ENCODE measurements at regions not wholly inside any gene's neighbourhood (a gene's known extent, or its start where the extent isn't known, plus 50 kb on each side); places are given as distances from the start of the nearest gene placed in this dataset.

DNA sequence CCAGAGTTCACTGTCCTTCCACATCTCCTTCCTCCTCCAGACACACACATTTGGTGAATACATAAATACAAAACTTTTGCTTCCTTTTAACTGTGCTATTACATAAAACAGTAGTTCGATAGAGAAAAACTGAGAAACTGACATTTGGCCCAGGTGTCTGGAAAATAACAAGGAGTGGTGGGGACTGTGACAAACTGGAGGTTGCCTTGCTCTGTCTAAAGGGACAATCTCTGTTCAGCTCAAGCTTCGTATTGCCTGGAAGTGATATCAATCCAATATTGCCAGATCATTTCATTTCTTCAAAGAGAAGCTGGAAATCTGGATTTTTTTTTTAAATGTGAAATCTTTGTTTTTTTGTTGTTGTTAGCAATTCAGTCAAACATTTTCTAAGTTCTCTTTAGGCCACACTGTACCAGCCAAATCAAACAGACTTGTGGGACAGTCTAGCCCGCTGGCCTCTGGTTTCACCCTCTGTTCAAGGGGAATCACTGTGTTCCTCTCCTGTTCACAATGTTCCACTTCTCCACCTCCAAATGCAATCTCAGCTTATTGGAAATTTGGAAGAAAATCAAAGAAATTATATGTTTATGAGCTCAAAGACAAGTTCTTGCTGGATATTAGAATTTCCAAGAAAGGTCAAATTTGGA is 612.5 kb downstream of the KIF4B start (continued):
- TF ChIP-seq, protein P1, sequence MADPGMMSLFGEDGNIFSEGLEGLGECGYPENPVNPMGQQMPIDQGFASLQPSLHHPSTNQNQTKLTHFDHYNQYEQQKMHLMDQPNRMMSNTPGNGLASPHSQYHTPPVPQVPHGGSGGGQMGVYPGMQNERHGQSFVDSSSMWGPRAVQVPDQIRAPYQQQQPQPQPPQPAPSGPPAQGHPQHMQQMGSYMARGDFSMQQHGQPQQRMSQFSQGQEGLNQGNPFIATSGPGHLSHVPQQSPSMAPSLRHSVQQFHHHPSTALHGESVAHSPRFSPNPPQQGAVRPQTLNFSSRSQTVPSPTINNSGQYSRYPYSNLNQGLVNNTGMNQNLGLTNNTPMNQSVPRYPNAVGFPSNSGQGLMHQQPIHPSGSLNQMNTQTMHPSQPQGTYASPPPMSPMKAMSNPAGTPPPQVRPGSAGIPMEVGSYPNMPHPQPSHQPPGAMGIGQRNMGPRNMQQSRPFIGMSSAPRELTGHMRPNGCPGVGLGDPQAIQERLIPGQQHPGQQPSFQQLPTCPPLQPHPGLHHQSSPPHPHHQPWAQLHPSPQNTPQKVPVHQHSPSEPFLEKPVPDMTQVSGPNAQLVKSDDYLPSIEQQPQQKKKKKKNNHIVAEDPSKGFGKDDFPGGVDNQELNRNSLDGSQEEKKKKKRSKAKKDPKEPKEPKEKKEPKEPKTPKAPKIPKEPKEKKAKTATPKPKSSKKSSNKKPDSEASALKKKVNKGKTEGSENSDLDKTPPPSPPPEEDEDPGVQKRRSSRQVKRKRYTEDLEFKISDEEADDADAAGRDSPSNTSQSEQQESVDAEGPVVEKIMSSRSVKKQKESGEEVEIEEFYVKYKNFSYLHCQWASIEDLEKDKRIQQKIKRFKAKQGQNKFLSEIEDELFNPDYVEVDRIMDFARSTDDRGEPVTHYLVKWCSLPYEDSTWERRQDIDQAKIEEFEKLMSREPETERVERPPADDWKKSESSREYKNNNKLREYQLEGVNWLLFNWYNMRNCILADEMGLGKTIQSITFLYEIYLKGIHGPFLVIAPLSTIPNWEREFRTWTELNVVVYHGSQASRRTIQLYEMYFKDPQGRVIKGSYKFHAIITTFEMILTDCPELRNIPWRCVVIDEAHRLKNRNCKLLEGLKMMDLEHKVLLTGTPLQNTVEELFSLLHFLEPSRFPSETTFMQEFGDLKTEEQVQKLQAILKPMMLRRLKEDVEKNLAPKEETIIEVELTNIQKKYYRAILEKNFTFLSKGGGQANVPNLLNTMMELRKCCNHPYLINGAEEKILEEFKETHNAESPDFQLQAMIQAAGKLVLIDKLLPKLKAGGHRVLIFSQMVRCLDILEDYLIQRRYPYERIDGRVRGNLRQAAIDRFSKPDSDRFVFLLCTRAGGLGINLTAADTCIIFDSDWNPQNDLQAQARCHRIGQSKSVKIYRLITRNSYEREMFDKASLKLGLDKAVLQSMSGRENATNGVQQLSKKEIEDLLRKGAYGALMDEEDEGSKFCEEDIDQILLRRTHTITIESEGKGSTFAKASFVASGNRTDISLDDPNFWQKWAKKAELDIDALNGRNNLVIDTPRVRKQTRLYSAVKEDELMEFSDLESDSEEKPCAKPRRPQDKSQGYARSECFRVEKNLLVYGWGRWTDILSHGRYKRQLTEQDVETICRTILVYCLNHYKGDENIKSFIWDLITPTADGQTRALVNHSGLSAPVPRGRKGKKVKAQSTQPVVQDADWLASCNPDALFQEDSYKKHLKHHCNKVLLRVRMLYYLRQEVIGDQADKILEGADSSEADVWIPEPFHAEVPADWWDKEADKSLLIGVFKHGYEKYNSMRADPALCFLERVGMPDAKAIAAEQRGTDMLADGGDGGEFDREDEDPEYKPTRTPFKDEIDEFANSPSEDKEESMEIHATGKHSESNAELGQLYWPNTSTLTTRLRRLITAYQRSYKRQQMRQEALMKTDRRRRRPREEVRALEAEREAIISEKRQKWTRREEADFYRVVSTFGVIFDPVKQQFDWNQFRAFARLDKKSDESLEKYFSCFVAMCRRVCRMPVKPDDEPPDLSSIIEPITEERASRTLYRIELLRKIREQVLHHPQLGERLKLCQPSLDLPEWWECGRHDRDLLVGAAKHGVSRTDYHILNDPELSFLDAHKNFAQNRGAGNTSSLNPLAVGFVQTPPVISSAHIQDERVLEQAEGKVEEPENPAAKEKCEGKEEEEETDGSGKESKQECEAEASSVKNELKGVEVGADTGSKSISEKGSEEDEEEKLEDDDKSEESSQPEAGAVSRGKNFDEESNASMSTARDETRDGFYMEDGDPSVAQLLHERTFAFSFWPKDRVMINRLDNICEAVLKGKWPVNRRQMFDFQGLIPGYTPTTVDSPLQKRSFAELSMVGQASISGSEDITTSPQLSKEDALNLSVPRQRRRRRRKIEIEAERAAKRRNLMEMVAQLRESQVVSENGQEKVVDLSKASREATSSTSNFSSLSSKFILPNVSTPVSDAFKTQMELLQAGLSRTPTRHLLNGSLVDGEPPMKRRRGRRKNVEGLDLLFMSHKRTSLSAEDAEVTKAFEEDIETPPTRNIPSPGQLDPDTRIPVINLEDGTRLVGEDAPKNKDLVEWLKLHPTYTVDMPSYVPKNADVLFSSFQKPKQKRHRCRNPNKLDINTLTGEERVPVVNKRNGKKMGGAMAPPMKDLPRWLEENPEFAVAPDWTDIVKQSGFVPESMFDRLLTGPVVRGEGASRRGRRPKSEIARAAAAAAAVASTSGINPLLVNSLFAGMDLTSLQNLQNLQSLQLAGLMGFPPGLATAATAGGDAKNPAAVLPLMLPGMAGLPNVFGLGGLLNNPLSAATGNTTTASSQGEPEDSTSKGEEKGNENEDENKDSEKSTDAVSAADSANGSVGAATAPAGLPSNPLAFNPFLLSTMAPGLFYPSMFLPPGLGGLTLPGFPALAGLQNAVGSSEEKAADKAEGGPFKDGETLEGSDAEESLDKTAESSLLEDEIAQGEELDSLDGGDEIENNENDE (IDR thresholded peaks at IDR 0.05; ENCODE audit: insufficient replicate concordance, low read length): no peak

Data from H1 (cell line).